ENCODE measurements at regions not wholly inside any gene's neighbourhood (a gene's known extent, or its start where the extent isn't known, plus 50 kb on each side); places are given as distances from the start of the nearest gene placed in this dataset.
A peak's percentile ranks its signal among the peaks of the same experiment; 100 is the strongest.

DNA sequence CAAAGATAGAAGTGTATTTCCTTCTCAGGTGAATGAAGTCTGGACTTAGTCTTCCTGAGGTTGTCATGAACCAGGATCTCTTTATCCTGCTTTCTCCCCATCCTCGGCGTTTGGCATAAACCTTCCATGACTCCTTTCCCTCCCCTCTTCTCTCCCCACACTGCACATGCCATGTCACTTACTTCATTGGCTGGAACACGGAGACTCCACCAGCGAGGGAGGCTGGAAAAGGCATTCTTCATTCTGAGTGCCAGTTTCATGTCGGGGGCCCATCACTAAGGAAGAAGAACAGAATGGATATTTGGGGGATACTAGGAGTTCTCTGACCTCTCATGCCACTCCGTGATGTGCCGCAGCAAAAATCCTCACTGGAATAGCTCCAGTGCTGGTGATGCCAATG is 105.6 kb downstream of the VCPKMT start:
- in situ Hi-C loops (cut with HindIII; ENCODE audit: low pct_unique_long_range_greater_than_20kb, low sequenced_read_pairs) = no loop called here
- no peak overlapping the region for H3K4me3 ChIP-seq (ENCODE audit: low read depth in 2 of 2, low read length in 2 of 2)
- peaks cover 22% of the 10 kb centered on the region; the same call in 1 of the 2 replicates for H3K4me1 ChIP-seq (ENCODE audit: control insufficient read depth, insufficient read depth, low read length)
- ChIA-PET POLR2A (no interaction called here), CTCF (no interaction called here)
- no peak for ATAC-seq
- no peaks in the 10 kb centered on the region for H3K9me3 ChIP-seq (ENCODE audit: control insufficient read depth, insufficient read depth, low read depth, low read length)
- peak overlapping the region; percentile 66; the same call in 1 of the 2 replicates for H3K27ac ChIP-seq (ENCODE audit: low read length)
- no peaks in the 10 kb centered on the region for H3K36me3 ChIP-seq (ENCODE audit: control insufficient read depth, insufficient read depth, low read length)
- intact Hi-C loops (cut with micrococcal nuclease; ENCODE audit: unreplicated experiment) = no loop called here
- no TSS peak for BruUV-seq (replicated peaks)
- DNase-seq (ENCODE audit: low read depth, low spot score) = no peak
- no peaks in the 10 kb centered on the region for H3K27me3 ChIP-seq (ENCODE audit: control insufficient read depth, insufficient read depth, low read length)
- no peak for TF ChIP-seq TCF7L2 (IDR thresholded peaks at IDR 0.05; ENCODE audit: low read depth, low read length)
- TF ChIP-seq, protein P1, sequence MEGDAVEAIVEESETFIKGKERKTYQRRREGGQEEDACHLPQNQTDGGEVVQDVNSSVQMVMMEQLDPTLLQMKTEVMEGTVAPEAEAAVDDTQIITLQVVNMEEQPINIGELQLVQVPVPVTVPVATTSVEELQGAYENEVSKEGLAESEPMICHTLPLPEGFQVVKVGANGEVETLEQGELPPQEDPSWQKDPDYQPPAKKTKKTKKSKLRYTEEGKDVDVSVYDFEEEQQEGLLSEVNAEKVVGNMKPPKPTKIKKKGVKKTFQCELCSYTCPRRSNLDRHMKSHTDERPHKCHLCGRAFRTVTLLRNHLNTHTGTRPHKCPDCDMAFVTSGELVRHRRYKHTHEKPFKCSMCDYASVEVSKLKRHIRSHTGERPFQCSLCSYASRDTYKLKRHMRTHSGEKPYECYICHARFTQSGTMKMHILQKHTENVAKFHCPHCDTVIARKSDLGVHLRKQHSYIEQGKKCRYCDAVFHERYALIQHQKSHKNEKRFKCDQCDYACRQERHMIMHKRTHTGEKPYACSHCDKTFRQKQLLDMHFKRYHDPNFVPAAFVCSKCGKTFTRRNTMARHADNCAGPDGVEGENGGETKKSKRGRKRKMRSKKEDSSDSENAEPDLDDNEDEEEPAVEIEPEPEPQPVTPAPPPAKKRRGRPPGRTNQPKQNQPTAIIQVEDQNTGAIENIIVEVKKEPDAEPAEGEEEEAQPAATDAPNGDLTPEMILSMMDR (IDR thresholded peaks at IDR 0.05) = no peak
- no peak for TF ChIP-seq SIN3A (IDR thresholded peaks at IDR 0.05; ENCODE audit: borderline replicate concordance, insufficient read depth, low read depth, low read length)
- TF ChIP-seq, protein P2, sequence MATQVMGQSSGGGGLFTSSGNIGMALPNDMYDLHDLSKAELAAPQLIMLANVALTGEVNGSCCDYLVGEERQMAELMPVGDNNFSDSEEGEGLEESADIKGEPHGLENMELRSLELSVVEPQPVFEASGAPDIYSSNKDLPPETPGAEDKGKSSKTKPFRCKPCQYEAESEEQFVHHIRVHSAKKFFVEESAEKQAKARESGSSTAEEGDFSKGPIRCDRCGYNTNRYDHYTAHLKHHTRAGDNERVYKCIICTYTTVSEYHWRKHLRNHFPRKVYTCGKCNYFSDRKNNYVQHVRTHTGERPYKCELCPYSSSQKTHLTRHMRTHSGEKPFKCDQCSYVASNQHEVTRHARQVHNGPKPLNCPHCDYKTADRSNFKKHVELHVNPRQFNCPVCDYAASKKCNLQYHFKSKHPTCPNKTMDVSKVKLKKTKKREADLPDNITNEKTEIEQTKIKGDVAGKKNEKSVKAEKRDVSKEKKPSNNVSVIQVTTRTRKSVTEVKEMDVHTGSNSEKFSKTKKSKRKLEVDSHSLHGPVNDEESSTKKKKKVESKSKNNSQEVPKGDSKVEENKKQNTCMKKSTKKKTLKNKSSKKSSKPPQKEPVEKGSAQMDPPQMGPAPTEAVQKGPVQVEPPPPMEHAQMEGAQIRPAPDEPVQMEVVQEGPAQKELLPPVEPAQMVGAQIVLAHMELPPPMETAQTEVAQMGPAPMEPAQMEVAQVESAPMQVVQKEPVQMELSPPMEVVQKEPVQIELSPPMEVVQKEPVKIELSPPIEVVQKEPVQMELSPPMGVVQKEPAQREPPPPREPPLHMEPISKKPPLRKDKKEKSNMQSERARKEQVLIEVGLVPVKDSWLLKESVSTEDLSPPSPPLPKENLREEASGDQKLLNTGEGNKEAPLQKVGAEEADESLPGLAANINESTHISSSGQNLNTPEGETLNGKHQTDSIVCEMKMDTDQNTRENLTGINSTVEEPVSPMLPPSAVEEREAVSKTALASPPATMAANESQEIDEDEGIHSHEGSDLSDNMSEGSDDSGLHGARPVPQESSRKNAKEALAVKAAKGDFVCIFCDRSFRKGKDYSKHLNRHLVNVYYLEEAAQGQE (IDR thresholded peaks at IDR 0.05; ENCODE audit: insufficient read depth in 1 of 2, low read depth in 2 of 2, low read length in 1 of 2) = no peak
- TF ChIP-seq POLR2AphosphoS5 (IDR thresholded peaks at IDR 0.05; ENCODE audit: low read depth, low read length) = no peak

DNA sequence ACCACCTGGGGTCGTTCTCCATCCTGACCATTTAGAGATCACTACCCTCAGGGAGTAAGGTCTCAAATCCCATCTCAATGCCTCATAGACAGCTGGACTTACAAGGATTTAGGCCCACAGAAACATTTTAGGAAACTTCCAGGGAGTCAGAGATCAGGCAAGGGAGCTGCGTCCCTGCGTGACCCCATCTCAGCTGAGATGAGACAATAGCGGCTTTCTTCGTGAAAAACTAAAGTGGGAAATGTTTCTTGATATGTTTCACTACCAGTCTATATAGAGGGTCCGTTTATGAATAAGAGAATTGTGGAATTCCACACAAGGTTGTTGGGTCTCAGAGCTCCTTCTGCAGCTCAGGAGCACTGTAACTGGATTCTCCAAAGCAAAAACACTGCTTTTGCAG is 105.1 kb downstream of the VCPKMT start:
- CTCF ChIA-PET = no interaction called here
- H3K9me3 ChIP-seq (ENCODE audit: control insufficient read depth, insufficient read depth, low read depth, low read length) = no peaks in the 10 kb centered on the region
- DNase-seq (ENCODE audit: low read depth, low spot score) = no peak
- intact Hi-C loops (cut with micrococcal nuclease; ENCODE audit: unreplicated experiment) (no loop called here), in situ Hi-C loops (cut with HindIII; ENCODE audit: low pct_unique_long_range_greater_than_20kb, low sequenced_read_pairs) (no loop called here)
- TF ChIP-seq SIN3A (IDR thresholded peaks at IDR 0.05; ENCODE audit: borderline replicate concordance, insufficient read depth, low read depth, low read length) = no peak
- no peak for TF ChIP-seq POLR2AphosphoS5 (IDR thresholded peaks at IDR 0.05; ENCODE audit: low read depth, low read length)
- POLR2A ChIA-PET = no interaction called here
- H3K36me3 ChIP-seq (ENCODE audit: control insufficient read depth, insufficient read depth, low read length) = no peaks in the 10 kb centered on the region
- peaks cover 22% of the 10 kb centered on the region; the same call in 1 of the 2 replicates for H3K4me1 ChIP-seq (ENCODE audit: control insufficient read depth, insufficient read depth, low read length)
- H3K4me3 ChIP-seq (ENCODE audit: low read depth in 2 of 2, low read length in 2 of 2) = no peak overlapping the region
- H3K27me3 ChIP-seq (ENCODE audit: control insufficient read depth, insufficient read depth, low read length) = no peaks in the 10 kb centered on the region
- no peak for ATAC-seq
- peak overlapping the region; percentile 66; the same call in 1 of the 2 replicates for H3K27ac ChIP-seq (ENCODE audit: low read length)
- BruUV-seq (replicated peaks) = no TSS peak

DNA sequence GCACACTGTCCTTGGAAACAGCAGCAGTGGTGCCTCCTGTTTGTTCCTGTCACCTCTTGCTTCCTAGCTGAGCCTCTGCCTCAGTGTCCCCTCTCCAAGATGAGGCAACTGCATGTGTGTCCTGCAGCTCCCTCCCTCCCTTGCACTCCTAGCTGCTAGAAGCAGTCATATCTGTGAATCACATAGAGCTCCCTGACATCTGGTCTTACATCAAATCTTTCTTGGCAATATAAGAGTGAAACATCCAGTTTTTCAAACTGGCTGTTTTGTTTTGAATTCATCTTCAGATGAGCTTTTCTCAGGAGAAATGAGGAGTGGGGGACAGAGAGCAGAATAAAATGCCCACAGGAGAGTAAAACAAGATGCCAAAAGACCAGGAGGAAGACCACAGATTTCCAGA is 103.7 kb downstream of the VCPKMT start:
- H3K4me3 ChIP-seq (ENCODE audit: low read depth in 2 of 2, low read length in 2 of 2) = no peak overlapping the region
- BruUV-seq (replicated peaks) = no TSS peak
- H3K27me3 ChIP-seq (ENCODE audit: control insufficient read depth, insufficient read depth, low read length) = no peaks in the 10 kb centered on the region
- no peak for DNase-seq (ENCODE audit: low read depth, low spot score)
- H3K9me3 ChIP-seq (ENCODE audit: control insufficient read depth, insufficient read depth, low read depth, low read length) = no peaks in the 10 kb centered on the region
- TF ChIP-seq SIN3A (IDR thresholded peaks at IDR 0.05; ENCODE audit: borderline replicate concordance, insufficient read depth, low read depth, low read length) (no peak), POLR2AphosphoS5 (IDR thresholded peaks at IDR 0.05; ENCODE audit: low read depth, low read length) (no peak), TCF7L2 (IDR thresholded peaks at IDR 0.05; ENCODE audit: low read depth, low read length) (no peak)
- TF ChIP-seq, protein P2 (IDR thresholded peaks at IDR 0.05; ENCODE audit: insufficient read depth in 1 of 2, low read depth in 2 of 2, low read length in 1 of 2) = no peak
- TF ChIP-seq, protein P1 (IDR thresholded peaks at IDR 0.05) = no peak
- CTCF ChIA-PET = no interaction called here
- intact Hi-C loops (cut with micrococcal nuclease; ENCODE audit: unreplicated experiment) = no loop called here
- in situ Hi-C loops (cut with HindIII; ENCODE audit: low pct_unique_long_range_greater_than_20kb, low sequenced_read_pairs) = no loop called here
- ATAC-seq = no peak
- peaks cover 21% of the 10 kb centered on the region for H3K4me1 ChIP-seq (ENCODE audit: control insufficient read depth, insufficient read depth, low read length)
- POLR2A ChIA-PET = no interaction called here
- no peaks in the 10 kb centered on the region for H3K36me3 ChIP-seq (ENCODE audit: control insufficient read depth, insufficient read depth, low read length)
- peak overlapping the region; percentile 74 for H3K27ac ChIP-seq (ENCODE audit: low read length)

Data from Panc1 (cell line).